ENCODE measurements at regions not wholly inside any gene's neighbourhood (a gene's known extent, or its start where the extent isn't known, plus 50 kb on each side); places are given as distances from the start of the nearest gene placed in this dataset.

DNA sequence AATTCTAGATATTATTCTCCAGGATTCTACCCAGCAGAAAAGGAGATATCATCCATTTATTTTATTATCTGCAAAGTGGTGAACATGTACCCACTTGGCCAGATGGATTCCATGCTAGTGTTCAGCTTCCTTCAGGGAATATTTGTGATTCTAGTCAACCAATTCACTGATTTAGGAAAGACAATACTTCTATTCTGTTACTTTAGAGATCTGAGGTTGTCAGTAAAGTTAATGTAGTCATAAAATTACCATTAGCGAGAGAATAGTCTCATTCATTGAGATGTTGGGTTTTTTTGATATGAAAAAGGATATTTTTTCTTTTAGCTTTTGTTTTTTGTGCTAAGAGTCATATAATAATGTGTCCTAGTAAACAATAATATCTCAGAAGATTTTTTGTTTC, 222.8 kb downstream of the CGGBP1 start:
- no peak overlapping the region for H3K4ac ChIP-seq (ENCODE audit: low read length)

GRCh38 chr3:87835236-87835635, 223.6 kb downstream of the CGGBP1 start:
- no peak overlapping the region for H3K18ac ChIP-seq (ENCODE audit: low read length)
- WGBS, 2 donors (ENCODE audit: extremely low coverage in 2 of 2, insufficient read length in 2 of 2, insufficient replicate concordance in 1 of 2): no CpG with 5 or more reads among the region's 4 CpGs
- no peak overlapping the region for H2BK15ac ChIP-seq (ENCODE audit: low read length)

More for the DNA sequence above, 222.8 kb downstream of the CGGBP1 start:
- no peak overlapping the region for H3K9ac ChIP-seq (ENCODE audit: low read depth, low read length, poor library complexity)
- no peak overlapping the region for H3K4me2 ChIP-seq (ENCODE audit: insufficient read depth, low read length, poor library complexity, severe bottlenecking)
- WGBS, 2 donors (ENCODE audit: extremely low coverage in 2 of 2, insufficient read length in 2 of 2, insufficient replicate concordance in 1 of 2): no CpG with 5 or more reads among the region's 1 CpG
- no peak overlapping the region for H3K27ac ChIP-seq (replicated peaks; ENCODE audit: low read length)
- no peak overlapping the region for H4K8ac ChIP-seq (ENCODE audit: low read depth, low read length)
- H4K91ac ChIP-seq (ENCODE audit: low read depth, low read length, poor library complexity): no peak overlapping the region
- no peak overlapping the region for H2BK5ac ChIP-seq (ENCODE audit: low read length)
- no peak overlapping the region for H2AFZ ChIP-seq (ENCODE audit: low read length)
- H2BK120ac ChIP-seq (ENCODE audit: low read depth, low read length): no peak overlapping the region
- no peak overlapping the region for H3K18ac ChIP-seq (ENCODE audit: low read length)
- H3K4me1 ChIP-seq (ENCODE audit: control insufficient read depth in 2 of 2, insufficient read depth in 1 of 2, low read depth in 1 of 2, low read length in 2 of 2): no peaks in the 10 kb centered on the region
- H3K36me3 ChIP-seq (replicated peaks in 1 of 2; ENCODE audit: control insufficient read depth in 2 of 2, insufficient read depth in 2 of 2, low read length in 2 of 2): no peaks in the 10 kb centered on the region
- no peak for DNase-seq (ENCODE audit: low spot score)
- no peak overlapping the region for H3K23ac ChIP-seq (ENCODE audit: low read depth, low read length, poor library complexity)
- no peak overlapping the region for H2BK12ac ChIP-seq (ENCODE audit: low read length)
- H3K14ac ChIP-seq (ENCODE audit: low read length): no peak overlapping the region
- H3K9me3 ChIP-seq (replicated peaks in 1 of 2; ENCODE audit: control insufficient read depth in 2 of 2, insufficient read depth in 1 of 2, low read depth in 1 of 2, low read length in 2 of 2): no peaks in the 10 kb centered on the region
- no peak overlapping the region for H3K4me3 ChIP-seq (ENCODE audit: low read length in 2 of 2)
- no peaks in the 10 kb centered on the region for H3K79me1 ChIP-seq (ENCODE audit: low read depth, low read length)
- H3K27me3 ChIP-seq (ENCODE audit: control insufficient read depth in 3 of 3, insufficient read depth in 3 of 3, low read depth in 1 of 3, low read length in 3 of 3): no peaks in the 10 kb centered on the region
- no peak overlapping the region for H2BK15ac ChIP-seq (ENCODE audit: low read length)
- no peak overlapping the region for H2AK5ac ChIP-seq (ENCODE audit: low read depth, low read length)

DNA sequence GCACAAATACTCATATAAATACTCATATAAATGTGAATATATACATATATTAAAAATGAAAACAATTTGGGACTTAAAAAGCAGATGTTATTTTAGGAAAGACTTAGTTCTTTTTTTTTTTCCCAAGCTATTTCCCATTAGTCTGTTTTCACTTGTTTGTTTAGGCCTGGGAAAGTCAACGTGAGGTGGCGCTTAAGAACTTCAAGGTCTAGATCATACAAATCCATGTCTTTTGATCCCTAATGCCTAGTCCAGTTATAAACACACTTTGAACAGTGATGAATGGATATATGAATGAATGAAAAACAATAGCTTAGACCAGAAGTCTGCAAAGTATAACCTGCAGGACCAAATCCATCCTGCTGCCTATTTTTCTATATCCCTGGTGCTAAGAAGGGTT, 224.5 kb downstream of the CGGBP1 start:
- no peak overlapping the region for H4K8ac ChIP-seq (ENCODE audit: low read depth, low read length)
- H3K23ac ChIP-seq (ENCODE audit: low read depth, low read length, poor library complexity): no peak overlapping the region
- no peak overlapping the region for H3K18ac ChIP-seq (ENCODE audit: low read length)
- H2BK5ac ChIP-seq (ENCODE audit: low read length): no peak overlapping the region
- H3K4me1 ChIP-seq (ENCODE audit: control insufficient read depth in 2 of 2, insufficient read depth in 1 of 2, low read depth in 1 of 2, low read length in 2 of 2): no peaks in the 10 kb centered on the region
- H3K14ac ChIP-seq (ENCODE audit: low read length): no peak overlapping the region
- no peak overlapping the region for H3K9ac ChIP-seq (ENCODE audit: low read depth, low read length, poor library complexity)
- H3K4me2 ChIP-seq (ENCODE audit: insufficient read depth, low read length, poor library complexity, severe bottlenecking): no peak overlapping the region
- no peaks in the 10 kb centered on the region for H3K79me1 ChIP-seq (ENCODE audit: low read depth, low read length)
- H2AK5ac ChIP-seq (ENCODE audit: low read depth, low read length): no peak overlapping the region
- no CpG with 5 or more reads among the region's 2 CpGs for WGBS, 2 donors (ENCODE audit: extremely low coverage in 2 of 2, insufficient read length in 2 of 2, insufficient replicate concordance in 1 of 2)
- no peak overlapping the region for H2BK12ac ChIP-seq (ENCODE audit: low read length)
- H3K27ac ChIP-seq (replicated peaks; ENCODE audit: low read length): no peak overlapping the region
- H3K9me3 ChIP-seq (replicated peaks in 1 of 2; ENCODE audit: control insufficient read depth in 2 of 2, insufficient read depth in 1 of 2, low read depth in 1 of 2, low read length in 2 of 2): no peaks in the 10 kb centered on the region
- no peak overlapping the region for H2BK15ac ChIP-seq (ENCODE audit: low read length)
- no peaks in the 10 kb centered on the region for H3K36me3 ChIP-seq (replicated peaks in 1 of 2; ENCODE audit: control insufficient read depth in 2 of 2, insufficient read depth in 2 of 2, low read length in 2 of 2)
- no peak overlapping the region for H3K4ac ChIP-seq (ENCODE audit: low read length)
- H3K4me3 ChIP-seq (ENCODE audit: low read length in 2 of 2): no peak overlapping the region
- DNase-seq (ENCODE audit: low spot score): no peak
- H2BK120ac ChIP-seq (ENCODE audit: low read depth, low read length): no peak overlapping the region
- H3K27me3 ChIP-seq (ENCODE audit: control insufficient read depth in 3 of 3, insufficient read depth in 3 of 3, low read depth in 1 of 3, low read length in 3 of 3): no peaks in the 10 kb centered on the region
- no peak overlapping the region for H4K91ac ChIP-seq (ENCODE audit: low read depth, low read length, poor library complexity)
- no peak overlapping the region for H2AFZ ChIP-seq (ENCODE audit: low read length)

More at GRCh38 chr3:87835236-87835635, 223.6 kb downstream of the CGGBP1 start:
- Histone ChIP-seq H3K27me3 (ENCODE audit: control insufficient read depth in 3 of 3, insufficient read depth in 3 of 3, low read depth in 1 of 3, low read length in 3 of 3) (no peaks in the 10 kb centered on the region), H3K23ac (ENCODE audit: low read depth, low read length, poor library complexity) (no peak overlapping the region), H3K9ac (ENCODE audit: low read depth, low read length, poor library complexity) (no peak overlapping the region), H3K4ac (ENCODE audit: low read length) (no peak overlapping the region), H2BK120ac (ENCODE audit: low read depth, low read length) (no peak overlapping the region), H2BK5ac (ENCODE audit: low read length) (no peak overlapping the region), H2AFZ (ENCODE audit: low read length) (no peak overlapping the region), H3K79me1 (ENCODE audit: low read depth, low read length) (no peaks in the 10 kb centered on the region), H4K91ac (ENCODE audit: low read depth, low read length, poor library complexity) (no peak overlapping the region), H3K36me3 (replicated peaks in 1 of 2; ENCODE audit: control insufficient read depth in 2 of 2, insufficient read depth in 2 of 2, low read length in 2 of 2) (no peaks in the 10 kb centered on the region), H3K4me2 (ENCODE audit: insufficient read depth, low read length, poor library complexity, severe bottlenecking) (no peak overlapping the region), H3K4me3 (ENCODE audit: low read length in 2 of 2) (no peak overlapping the region), H3K27ac (replicated peaks; ENCODE audit: low read length) (no peak overlapping the region), H2AK5ac (ENCODE audit: low read depth, low read length) (no peak overlapping the region), H2BK12ac (ENCODE audit: low read length) (no peak overlapping the region), H3K9me3 (replicated peaks in 1 of 2; ENCODE audit: control insufficient read depth in 2 of 2, insufficient read depth in 1 of 2, low read depth in 1 of 2, low read length in 2 of 2) (no peaks in the 10 kb centered on the region), H3K4me1 (ENCODE audit: control insufficient read depth in 2 of 2, insufficient read depth in 1 of 2, low read depth in 1 of 2, low read length in 2 of 2) (no peaks in the 10 kb centered on the region), H4K8ac (ENCODE audit: low read depth, low read length) (no peak overlapping the region), H3K14ac (ENCODE audit: low read length) (no peak overlapping the region)
- DNase-seq (ENCODE audit: low spot score): no peak

GRCh38 chr3:87833039-87833377, 225.8 kb downstream of the CGGBP1 start:
- H3K36me3 ChIP-seq (replicated peaks in 1 of 2; ENCODE audit: control insufficient read depth in 2 of 2, insufficient read depth in 2 of 2, low read length in 2 of 2): no peaks in the 10 kb centered on the region
- H2BK12ac ChIP-seq (ENCODE audit: low read length): no peak overlapping the region
- H2AFZ ChIP-seq (ENCODE audit: low read length): no peak overlapping the region
- no peak overlapping the region for H4K8ac ChIP-seq (ENCODE audit: low read depth, low read length)
- no peak overlapping the region for H3K4me3 ChIP-seq (ENCODE audit: low read length in 2 of 2)
- H2AK5ac ChIP-seq (ENCODE audit: low read depth, low read length): no peak overlapping the region
- no peak overlapping the region for H2BK120ac ChIP-seq (ENCODE audit: low read depth, low read length)
- no peak overlapping the region for H3K27ac ChIP-seq (replicated peaks; ENCODE audit: low read length)
- no peak overlapping the region for H4K91ac ChIP-seq (ENCODE audit: low read depth, low read length, poor library complexity)
- H2BK5ac ChIP-seq (ENCODE audit: low read length): no peak overlapping the region
- no peak overlapping the region for H3K4me2 ChIP-seq (ENCODE audit: insufficient read depth, low read length, poor library complexity, severe bottlenecking)
- H3K79me1 ChIP-seq (ENCODE audit: low read depth, low read length): no peaks in the 10 kb centered on the region
- H3K4me1 ChIP-seq (ENCODE audit: control insufficient read depth in 2 of 2, insufficient read depth in 1 of 2, low read depth in 1 of 2, low read length in 2 of 2): no peaks in the 10 kb centered on the region
- H3K14ac ChIP-seq (ENCODE audit: low read length): no peak overlapping the region
- no peak overlapping the region for H3K9ac ChIP-seq (ENCODE audit: low read depth, low read length, poor library complexity)
- H3K23ac ChIP-seq (ENCODE audit: low read depth, low read length, poor library complexity): no peak overlapping the region
- no peaks in the 10 kb centered on the region for H3K9me3 ChIP-seq (replicated peaks in 1 of 2; ENCODE audit: control insufficient read depth in 2 of 2, insufficient read depth in 1 of 2, low read depth in 1 of 2, low read length in 2 of 2)
- H3K4ac ChIP-seq (ENCODE audit: low read length): no peak overlapping the region
- no peaks in the 10 kb centered on the region for H3K27me3 ChIP-seq (ENCODE audit: control insufficient read depth in 3 of 3, insufficient read depth in 3 of 3, low read depth in 1 of 3, low read length in 3 of 3)
- DNase-seq (ENCODE audit: low spot score): no peak
- no peak overlapping the region for H2BK15ac ChIP-seq (ENCODE audit: low read length)
- H3K18ac ChIP-seq (ENCODE audit: low read length): no peak overlapping the region
